Right lobe of liver (tissue), 4 donors: ENCODE measurements at regions not wholly inside any gene's neighbourhood (a gene's known extent, or its start where the extent isn't known, plus 50 kb on each side); places are given as distances from the start of the nearest gene placed in this dataset.

Experiments used
- CTCF ChIP-seq, 4 donors: fragments of 200-600 bp in 3 of 4; fragments of 450-650 bp in 1 of 4; IDR thresholded peaks; one replicate each; pipeline versions ENCODE4 v1.5.1 to v1.8.0; 2016 to 2022; ENCODE audit warnings: antibody characterized with exemption in 4 of 4, mild to moderate bottlenecking in 2 of 4
- POLR2A ChIP-seq: fragments of 450-650 bp; IDR thresholded peaks from one replicate; pipeline ENCODE4 v1.6.1; 2017; ENCODE audit warnings: antibody characterized with exemption, mild to moderate bottlenecking
- donor health status: DM: no; HTN: no; CAD: no.
- donor health status: DM: no; HTN: no; CAD: no.
- donor health status: DM: no; HTN: yes; CAD: no.

DNA sequence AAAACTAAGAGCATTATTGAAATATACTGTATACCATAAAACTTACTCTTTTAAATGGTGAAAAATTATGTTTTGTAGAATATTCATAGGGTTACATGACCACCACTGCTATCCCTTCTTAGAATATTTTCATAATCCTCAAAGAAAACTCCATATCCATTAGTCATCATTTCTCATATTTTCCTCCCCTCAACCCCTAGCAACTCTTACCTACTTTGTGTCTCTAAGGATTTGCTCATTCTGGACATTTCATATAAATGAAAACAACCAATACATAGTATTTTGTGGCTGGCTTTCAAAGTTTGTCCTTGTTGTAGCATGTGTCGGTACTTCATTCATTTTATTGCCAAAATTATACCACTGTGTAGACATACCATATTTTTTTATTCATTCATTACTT is 863.8 kb downstream of the KCNA4 start:
- no peak for TF ChIP-seq POLR2A
- TF ChIP-seq CTCF (IDR thresholded peaks at IDR 0.05): no peak
